NB4 (cell line): ENCODE measurements at regions not wholly inside any gene's neighbourhood (a gene's known extent, or its start where the extent isn't known, plus 50 kb on each side); places are given as distances from the start of the nearest gene placed in this dataset.
"Not testable (repeated sequence)": the region's sequence is repeated elsewhere in the genome, so short reads cannot be mapped to it uniquely, and the experiment has no call there.

Source experiments
- DNase-seq: peaks from one replicate; pipeline ENCODE4 v3.0.0; 2010; ENCODE audit warnings: low read depth
- H3K4me3 ChIP-seq: one replicate; pipeline ENCODE4 v1.5.1; 2011; ENCODE audit warnings: mild to moderate bottlenecking, low read depth, low read length, moderate library complexity
- MYC ChIP-seq: IDR thresholded peaks from 2 replicates; pipeline ENCODE4 v1.6.1; 2011; ENCODE audit warnings: low read depth, low read length
- POLR2A ChIP-seq: IDR thresholded peaks from 2 replicates; pipeline ENCODE4 v1.6.1; 2011; ENCODE audit warnings: mild to moderate bottlenecking; ENCODE audit not compliant: insufficient read length; ENCODE audit errors: extremely low read depth
- TF ChIP-seq, protein P1 (sequence below): IDR thresholded peaks from one replicate; pipeline ENCODE4 v1.5.1; 2012; ENCODE audit warnings: low read depth, low read length
- TF ChIP-seq, protein P2 (sequence below): IDR thresholded peaks from 2 replicates; pipeline ENCODE4 v1.6.1; 2011; ENCODE audit warnings: low read depth, low read length

DNA sequence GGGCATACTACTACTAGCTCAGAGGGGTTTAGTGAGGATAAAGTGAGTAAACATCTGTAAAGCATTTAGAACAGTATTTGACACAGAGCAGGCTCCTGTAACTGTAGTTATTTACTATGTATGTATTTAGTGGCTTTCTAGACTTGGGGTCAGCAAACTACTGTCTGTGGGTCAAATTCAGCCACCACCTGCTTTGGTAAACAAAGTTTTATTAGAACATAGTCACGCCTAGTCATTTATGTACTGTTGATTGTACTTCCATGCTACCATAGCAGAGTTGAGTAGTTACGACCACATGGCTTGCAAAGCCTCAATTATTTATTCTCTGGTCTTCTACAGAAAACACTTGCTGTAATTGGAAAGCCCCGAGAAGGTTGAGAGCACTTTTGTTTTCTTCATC, 248.5 kb upstream of the PLPP4 start:
- TF ChIP-seq, protein P1, sequence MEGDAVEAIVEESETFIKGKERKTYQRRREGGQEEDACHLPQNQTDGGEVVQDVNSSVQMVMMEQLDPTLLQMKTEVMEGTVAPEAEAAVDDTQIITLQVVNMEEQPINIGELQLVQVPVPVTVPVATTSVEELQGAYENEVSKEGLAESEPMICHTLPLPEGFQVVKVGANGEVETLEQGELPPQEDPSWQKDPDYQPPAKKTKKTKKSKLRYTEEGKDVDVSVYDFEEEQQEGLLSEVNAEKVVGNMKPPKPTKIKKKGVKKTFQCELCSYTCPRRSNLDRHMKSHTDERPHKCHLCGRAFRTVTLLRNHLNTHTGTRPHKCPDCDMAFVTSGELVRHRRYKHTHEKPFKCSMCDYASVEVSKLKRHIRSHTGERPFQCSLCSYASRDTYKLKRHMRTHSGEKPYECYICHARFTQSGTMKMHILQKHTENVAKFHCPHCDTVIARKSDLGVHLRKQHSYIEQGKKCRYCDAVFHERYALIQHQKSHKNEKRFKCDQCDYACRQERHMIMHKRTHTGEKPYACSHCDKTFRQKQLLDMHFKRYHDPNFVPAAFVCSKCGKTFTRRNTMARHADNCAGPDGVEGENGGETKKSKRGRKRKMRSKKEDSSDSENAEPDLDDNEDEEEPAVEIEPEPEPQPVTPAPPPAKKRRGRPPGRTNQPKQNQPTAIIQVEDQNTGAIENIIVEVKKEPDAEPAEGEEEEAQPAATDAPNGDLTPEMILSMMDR: no peak
- TF ChIP-seq, protein P2, sequence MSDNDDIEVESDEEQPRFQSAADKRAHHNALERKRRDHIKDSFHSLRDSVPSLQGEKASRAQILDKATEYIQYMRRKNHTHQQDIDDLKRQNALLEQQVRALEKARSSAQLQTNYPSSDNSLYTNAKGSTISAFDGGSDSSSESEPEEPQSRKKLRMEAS: no peak
- TF ChIP-seq POLR2A (no peak), MYC (no peak)
- no peak overlapping the region for H3K4me3 ChIP-seq
- DNase-seq: no peak

DNA sequence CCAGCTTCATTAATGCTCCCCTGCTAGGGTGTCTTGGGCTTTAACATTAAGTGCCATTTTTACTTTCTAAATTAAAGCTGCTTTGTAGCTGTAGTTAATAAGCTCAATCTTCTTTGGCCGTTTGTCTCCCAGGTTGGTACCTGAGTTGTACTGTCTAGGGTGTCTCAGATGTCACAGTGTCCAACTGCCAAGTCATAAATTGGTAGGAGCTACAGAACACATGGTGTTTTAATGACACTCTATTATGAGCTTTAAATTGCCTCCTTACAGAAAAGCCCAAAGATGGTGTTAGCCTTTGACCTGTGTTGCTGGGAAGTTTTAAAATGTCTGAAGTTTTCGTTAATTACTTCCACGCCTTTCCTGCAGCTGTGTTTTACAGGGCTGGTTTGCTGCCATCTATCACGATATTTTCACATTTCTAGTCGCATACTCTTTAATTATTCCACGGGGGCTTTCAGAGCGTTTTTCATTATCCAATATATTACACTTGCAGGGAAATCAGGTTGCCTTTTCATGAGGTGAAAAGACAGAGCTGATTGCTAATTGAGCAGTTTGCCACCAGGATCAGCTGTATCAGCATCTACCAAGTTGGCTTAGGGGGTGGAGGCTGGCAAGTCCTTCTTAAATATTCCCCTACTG, 247.8 kb upstream of the PLPP4 start:
- DNase-seq: no peak
- TF ChIP-seq, protein P2: no peak
- TF ChIP-seq POLR2A (no peak), MYC (no peak)
- TF ChIP-seq, protein P1: no peak
- H3K4me3 ChIP-seq: no peak overlapping the region

DNA sequence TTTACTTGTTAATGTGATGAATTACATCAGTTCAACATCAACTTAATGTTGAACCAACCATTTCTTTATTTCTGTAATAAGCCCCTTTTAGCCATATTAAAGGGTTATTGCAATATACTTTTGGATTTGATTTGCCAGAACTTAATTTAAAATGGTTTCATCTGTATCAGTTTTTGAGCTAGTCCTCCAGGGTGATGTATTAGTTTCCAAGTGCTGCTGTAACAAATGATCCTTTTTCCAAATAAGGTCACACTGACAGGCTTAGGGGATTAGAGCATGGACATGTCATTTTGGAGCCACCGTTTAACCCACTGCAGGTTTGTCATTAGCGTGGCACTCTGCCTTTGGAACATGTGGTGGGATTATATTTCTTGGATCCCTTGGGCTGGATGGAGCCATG, 244.8 kb upstream of the PLPP4 start:
- no peak overlapping the region for H3K4me3 ChIP-seq
- TF ChIP-seq, protein P2: no peak
- TF ChIP-seq POLR2A (no peak), MYC (no peak)
- TF ChIP-seq, protein P1: no peak
- no peak for DNase-seq

DNA sequence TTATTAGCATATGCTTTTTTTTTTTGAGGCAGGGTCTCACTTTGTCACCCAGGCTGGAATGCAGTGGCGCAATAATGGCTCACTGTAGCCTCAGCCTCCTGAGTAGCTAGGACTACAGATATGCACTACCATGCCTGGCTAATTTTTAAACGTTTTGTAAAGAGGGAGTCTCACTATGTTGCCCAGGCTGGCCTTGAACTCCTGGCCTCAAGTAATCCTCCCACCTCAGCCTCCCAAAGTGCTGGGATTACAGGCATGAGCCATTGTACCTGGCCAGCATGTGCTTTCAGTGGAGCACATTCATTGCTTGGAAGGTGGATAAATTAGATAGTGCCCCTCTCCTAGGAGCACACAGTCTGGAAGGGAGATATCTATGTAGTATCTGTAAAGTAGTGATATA, 243.7 kb upstream of the PLPP4 start:
- not testable (repeated sequence) for H3K4me3 ChIP-seq, DNase-seq

DNA sequence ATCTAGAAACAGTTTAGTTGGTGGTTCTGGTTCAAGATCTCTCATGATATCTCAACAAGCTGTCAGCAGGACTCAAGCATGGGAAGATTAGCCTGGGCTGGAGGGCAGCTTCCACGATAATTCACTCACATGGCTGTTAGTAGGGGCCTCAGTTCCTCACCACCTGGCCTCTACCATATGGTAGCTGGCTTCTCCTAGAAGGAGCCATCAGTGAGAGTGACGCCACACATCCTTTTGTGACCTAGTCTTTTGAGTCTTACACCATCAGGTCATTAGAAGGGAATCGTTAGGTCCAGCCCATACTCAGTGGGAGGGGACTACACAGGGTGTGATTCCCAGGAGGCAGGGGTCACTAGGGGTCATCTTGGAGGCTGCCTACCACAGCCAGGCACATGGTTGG, 239.3 kb upstream of the PLPP4 start:
- peak; percentile 10 for DNase-seq
- no peak for TF ChIP-seq MYC
- TF ChIP-seq POLR2A: no peak
- TF ChIP-seq, protein P2: no peak
- TF ChIP-seq, protein P1: no peak
- no peak overlapping the region for H3K4me3 ChIP-seq

DNA sequence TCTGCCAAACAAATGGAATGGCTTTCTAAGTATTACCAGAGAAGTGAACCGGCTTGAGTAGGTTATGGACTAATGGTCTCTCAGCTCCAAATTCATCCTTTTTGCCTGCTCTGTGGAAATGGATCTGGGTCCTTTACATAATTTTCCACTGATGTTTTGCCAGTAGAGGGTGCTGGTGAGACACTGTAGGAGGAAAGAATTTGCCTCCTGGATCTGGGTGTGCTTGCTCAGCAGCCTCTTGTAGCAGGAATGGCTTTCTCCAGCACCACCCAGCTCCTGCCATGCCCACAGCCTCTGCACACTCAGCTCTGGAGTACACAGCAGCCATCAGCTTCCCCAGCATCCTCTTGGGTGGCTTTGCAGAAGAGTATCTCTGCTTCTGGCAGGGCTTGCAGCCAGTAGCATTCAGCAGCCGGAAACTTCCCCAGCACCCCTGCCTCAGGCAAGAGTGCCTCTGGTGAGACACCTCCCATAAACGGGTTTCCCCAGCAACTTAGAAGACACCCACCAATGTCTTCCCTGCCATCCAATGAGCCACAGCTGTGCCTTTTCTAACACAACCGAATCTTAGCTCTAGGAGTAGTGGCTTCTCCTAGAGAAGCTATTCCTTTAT, 235.0 kb upstream of the PLPP4 start:
- DNase-seq: peak; percentile 66
- TF ChIP-seq, protein P1: peak; percentile 75
- TF ChIP-seq, protein P2: no peak

More for the DNA sequence above, 235.0 kb upstream of the PLPP4 start:
- no peak overlapping the region for H3K4me3 ChIP-seq
